Medulla oblongata (tissue), 1 donor: ENCODE measurements at regions not wholly inside any gene's neighbourhood (a gene's known extent, or its start where the extent isn't known, plus 50 kb on each side); places are given as distances from the start of the nearest gene placed in this dataset.
"Not testable (repeated sequence)": the region's sequence is repeated elsewhere in the genome, so short reads cannot be mapped to it uniquely, and the experiment has no call there.

Experiments
- DNase-seq: peaks from one replicate; pipeline ENCODE4 v3.0.0-alpha.2; 2015; ENCODE audit errors: extremely low spot score

DNA sequence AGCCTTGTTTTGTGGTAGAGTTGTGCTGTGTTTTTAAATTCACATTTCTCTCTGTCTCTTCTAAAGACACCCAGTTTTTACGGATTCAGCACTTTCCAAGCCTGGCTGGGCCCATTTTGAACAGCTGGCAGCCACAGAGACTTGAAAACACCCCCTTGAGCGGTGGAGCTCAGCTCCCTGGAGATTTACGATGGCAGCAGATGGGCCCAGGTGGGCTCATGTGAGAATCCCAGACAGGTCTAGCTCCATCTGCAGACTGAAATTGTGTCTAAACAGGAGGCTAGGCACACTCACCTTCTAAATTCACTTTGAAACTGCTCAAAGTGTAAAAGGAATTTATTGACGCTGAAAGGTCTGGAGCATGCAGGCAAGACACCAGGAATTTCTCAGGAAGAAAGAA, 232.0 kb upstream of the HES1 start:
- DNase-seq, result no peak

DNA sequence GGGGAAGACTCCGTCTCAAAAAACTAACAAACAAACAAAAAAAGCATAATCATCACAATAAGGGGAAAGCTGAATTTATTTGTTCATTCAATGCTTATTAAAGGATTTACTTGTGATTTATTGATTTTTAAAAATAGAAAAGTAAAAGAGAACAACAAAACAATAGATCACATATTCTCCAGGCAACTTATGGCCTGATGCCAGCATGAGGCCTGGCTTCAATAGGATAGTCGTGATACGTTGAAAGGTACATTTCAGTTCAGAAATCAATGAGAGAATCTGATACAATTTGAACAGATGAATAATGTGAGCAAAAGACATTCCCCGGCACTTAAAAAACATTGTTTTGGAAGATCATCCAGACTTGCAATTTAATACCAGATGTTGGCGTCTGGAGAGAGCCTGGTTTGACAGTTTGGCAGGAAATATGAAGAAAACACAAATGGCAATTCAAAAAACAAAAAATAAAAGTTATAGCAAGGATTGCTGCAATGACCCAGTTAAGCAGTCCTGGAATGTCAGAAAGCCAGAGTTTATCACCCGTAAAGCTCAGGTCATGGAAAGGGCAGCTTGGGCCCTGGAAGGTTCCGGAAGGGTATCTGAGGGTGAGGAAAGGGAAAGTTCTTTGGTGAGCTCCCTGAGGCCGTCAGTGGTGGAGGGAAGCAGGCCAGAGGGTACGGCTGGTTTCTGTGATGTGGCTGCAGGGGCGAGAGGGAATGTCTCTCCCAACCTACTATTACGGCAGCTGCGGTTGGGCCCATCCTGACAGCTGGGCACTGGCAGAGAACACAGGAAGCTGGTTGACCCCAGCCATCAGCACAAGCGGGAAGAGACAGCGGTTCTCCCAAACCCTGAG, 230.2 kb upstream of the HES1 start:
- no peak for DNase-seq

DNA sequence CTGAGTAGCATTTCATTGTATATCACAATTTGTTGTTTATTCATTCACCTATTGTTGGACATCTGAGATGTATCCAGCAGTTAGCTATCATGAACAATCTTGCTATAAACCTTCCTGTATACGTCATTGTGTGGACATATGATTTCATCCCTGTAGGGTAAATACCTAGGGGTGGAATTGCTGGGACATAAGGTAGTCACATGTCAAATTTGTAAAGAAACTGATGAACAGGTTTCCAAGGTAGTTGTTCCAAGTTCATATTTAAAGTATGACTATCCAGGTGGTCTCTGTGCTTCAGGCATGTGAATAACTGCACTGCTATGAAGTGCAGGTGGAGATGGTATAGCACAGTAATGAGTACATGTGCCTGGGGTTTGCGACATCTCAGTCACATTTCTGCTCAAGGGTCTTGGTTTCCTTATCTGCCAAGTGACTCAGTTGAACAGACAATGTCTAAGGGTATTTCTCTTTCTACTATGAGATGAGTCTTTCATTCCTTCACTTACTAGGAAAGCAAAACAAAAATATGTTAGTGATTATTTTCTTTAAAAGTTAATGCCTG, 229.0 kb upstream of the HES1 start:
- no peak for DNase-seq

DNA sequence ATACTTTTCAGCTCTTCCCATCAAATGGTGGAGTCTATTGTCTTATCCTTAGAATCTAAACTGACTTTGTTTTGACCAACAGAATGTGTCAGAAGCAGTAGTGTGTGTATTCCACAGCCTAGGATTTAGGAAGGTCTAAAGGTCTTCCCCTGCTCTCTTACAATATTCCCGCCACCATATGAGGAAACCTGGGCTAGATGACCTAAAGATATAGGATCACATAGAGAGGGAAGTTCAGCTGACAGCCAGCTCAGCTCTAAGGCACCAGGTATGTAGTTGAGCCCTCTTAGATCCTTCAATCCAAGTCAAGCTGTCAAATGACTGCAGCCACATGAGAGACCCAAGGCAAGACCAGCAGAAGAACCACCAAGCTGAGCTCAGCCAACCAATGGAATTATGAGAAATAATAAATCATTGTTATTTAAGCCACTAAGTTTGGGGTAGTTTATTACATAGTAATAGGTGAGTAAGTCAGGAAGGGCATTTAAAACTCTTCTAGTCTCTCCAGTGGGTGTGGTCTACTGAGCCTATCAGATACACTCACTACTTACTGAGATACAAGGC, 227.7 kb upstream of the HES1 start:
- DNase-seq, result no peak

DNA sequence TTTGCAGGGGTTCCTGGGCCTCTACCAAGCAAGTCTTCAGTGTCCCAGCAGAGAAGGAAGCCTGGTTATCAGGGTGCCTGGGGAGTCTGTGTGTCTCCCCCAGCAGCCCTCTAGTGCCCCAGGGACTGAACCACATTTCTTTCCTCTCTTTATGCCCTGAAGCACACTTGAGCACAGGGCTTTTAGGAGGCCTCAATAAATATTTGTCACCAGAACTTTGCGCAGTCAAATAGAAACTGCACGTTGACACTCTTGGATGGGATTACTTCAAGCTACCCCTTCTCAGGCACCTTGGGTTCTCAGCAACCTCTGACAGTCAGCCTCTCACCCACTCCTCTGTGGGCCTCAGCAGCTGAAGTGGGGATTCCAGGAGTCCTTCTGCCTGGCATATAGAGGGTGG, 226.6 kb upstream of the HES1 start:
- DNase-seq, result no peak

DNA sequence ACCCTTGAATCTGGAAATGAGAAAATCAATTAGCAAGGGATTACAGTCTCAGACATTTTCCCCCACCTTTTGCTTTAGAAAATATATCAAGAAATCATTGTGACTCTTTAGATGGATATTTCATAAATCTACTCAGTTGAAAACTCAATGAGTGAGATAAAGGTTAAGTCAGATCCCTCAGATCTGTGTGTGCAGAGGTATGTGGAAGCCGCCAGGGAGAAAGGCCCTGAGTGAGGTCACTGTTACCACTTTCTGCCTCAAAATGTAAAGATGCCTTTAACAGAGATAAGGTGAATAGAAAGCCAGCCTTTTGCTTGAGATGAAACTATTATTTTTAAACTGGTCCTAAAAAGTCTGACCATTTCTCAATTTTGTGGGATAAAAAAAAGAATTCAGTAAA, 225.6 kb upstream of the HES1 start:
- no peak for DNase-seq

DNA sequence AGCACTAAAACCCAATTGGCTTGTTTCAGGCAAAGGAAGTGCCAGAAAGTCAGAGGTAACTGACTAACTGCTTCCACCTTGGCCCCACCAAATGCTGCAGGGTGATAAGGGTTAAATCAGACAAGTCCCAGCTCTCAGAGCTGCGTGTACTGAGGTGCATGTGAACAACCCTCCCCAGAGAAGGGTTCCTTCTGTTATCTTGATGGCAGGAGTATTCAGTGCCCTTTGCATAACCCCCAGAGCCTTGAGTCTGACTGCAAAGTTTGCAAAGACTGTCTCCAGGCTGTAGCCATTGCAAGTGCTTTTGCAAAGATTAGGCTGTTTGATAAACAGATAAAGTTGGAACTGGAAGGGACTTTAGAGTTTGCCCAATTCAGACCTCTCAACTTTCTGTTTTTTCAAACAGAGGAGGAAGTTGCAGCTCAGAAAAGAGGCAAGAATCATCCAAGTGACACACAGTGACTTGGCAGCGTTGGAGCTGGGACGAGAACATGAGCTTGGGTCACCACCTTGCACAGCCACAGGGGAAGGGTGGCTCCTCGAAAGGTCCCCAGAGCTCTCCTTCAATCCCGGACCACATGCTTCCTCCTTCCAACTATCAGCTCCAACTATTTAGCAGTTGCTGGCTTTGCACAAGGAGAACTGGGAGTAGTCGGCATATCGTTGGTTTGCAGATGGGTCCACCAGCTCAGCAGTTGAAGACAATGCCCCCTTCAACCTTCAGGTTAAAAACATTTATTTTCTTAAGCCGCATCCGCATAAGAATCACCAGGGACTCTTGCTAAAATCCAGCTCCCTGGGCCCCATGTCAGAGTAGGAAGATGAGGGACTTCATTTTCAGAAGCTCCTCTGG, 224.8 kb upstream of the HES1 start:
- DNase-seq, result no peak

DNA sequence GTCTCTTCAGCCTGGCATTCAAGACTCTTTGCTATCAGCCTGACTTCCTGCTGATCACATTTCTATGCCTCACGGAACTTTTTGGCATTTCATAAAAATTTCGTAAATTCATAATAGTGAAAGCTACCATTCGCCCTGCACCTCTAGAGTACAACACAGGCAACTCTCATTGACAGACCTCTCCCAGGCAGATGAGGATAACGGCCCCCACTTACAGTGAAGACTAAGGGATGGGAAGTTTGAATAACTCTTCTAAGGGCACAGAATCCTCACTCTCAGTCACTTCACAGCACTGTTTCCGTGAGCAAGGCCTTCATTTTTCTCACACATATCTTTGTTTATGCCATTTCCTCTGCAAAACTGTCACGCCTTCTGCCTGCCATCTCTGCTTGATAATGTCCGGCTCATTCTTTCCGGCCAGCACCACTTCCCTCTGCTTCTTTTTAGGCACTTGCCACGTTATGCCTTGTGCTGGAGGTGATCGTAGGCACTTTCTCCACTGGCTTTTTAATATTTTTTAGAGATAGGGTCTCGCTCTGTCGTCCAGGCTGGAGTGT, 224.1 kb upstream of the HES1 start:
- no peak for DNase-seq

DNA sequence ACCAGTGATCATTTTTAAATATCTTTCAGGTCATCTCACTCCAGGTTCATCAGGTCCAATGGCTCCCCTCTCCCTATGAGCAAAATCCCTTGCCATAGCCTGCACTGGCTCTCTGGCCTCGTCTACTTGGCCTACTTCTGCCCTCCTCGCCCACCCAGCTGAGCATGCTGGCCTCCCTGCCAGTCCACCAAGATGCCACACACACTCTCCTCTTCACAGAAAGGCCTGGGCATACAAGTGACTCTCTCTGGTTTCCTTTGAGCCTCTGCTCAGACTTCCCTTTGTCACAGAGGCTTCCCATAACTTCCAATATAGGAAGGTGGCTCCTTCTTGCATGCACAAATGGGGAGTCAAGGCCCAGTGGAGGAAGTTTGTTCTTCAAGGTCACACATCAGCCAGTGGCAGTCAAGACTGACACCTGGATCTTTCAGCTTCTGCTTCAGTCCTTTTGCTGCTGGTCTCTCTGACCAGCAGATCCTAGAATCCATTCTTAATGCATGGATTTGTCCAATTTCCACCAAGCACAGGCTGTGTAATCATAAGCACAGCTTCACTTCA, 223.2 kb upstream of the HES1 start:
- DNase-seq, result no peak

DNA sequence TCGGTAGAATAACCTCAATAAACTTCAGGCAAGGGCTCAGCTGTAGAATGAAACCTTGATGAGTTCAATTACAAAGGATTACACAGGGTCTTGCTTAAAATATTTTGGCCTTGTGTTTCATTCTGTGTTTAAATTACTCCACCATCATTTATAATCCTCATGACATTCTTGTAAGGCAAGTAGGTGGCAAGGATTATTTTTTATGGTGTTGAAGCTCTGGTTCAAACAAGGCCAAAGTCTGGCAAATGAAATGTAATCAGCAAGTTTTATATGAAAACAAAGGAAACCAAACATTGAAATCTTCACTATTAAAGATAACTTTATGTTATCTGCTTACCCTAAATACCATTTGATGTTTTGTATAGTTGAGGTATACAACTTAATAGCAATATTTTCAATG, 221.3 kb upstream of the HES1 start:
- no peak for DNase-seq

DNA sequence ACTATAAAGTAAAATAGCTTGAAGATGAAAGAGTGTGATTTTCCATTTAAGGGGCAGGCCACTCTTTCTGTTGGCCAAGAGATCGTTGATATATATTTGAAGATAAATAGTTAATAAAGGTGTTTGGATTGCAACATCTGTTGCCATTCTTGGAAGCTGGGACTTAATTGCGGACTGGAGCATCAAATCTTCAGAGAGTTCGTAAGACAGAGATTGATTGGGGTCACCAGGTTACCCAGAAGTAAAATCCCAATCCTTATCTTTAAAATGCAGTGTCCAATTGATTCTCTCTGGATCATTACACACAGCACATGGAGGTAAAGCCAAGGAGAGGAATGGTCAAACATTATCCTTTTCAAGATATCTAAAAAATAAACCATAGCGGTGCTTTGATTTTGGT, 220.8 kb upstream of the HES1 start:
- DNase-seq, result no peak

DNA sequence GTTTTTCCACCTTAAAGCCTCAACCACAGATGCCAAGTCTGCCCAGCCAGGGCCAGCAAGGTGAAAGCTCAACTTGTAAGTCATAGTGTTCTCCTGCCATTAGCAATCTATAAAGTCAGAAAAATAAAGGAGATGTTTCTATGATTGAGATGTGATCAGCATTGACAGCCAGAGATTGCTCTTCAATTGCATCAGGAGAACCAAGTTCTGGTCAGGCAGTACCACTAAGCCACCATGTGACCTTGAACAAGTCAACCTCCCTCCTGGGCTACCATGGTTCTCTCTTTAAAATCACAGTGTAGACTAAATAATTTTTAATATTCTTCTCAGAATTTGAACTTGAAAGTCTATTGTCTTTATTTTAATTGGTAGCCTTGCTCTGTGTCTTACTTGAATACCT, 220.3 kb upstream of the HES1 start:
- DNase-seq, result no peak

DNA sequence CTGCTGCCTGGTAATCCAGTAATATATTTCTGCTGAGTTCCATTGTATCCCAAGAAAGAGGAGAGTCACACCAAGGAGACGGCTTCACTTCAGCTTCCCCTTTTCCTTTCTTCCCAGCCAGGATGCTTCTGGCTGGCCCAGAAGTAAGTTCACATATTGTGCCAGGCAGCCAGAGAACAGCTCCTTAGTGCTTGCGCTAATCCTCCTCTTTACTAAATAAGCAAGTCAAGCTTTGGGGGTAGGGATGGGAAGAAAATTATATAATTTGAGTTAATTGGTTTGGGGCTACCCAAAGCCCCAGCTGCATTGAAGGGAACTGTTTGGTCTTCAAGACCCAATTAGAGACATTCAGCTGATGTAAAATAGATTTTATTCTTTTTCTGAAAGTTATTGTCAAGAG, 218.8 kb upstream of the HES1 start:
- DNase-seq, result peak; percentile 51

DNA sequence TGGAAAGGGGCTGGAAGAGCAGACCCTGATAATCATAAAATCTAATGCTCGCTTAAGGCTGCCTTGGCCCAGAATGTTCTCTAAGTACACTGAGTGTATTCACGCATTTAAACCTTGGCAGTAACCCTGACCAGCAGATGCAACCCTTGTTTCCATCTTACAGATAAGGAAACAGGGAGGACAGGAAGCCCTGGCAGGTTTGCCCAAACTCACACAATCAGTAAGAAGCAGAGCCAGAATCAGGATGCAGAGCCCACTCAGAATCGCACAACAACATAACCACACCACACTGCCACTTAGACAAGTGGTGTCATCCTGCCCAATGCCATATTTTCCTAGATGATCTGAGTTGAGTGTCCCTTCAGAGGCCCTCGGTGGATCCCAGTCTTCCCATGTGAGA, 214.5 kb upstream of the HES1 start:
- DNase-seq, result no peak

DNA sequence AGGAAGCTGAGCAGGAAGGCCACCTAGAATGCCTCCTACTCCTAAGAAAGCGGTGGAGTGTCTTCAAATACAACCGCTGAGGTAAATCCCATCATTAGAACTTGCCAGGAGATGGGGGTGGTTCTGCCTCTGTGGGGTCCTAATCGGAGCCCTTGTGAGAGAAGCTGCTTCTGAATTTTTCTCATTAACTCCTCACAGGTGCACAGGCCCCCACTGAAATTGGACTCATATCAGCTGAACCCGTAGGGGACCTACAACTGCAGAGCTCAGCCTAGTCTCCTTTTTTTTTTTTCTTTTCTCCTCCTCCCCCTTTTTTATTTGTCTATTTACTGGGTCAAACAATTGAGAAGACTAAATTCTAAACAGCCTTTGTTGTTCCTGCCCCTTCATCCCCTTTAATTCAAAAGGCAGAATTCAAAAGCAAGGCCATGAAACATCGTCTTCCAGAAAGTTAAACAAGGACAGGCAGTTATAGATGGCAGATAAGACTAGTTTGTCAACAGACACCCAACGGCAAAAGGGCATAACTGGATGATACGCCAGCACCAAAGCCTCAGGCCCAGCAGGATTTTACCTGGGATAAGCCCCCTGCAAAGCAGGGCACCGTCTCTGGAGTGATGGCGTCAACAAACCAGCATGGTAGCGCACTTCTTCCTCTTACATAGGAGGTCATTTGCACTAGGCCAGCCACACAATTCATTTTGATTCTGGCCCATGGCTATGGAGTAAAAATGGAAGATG, 213.7 kb upstream of the HES1 start:
- DNase-seq, result no peak

DNA sequence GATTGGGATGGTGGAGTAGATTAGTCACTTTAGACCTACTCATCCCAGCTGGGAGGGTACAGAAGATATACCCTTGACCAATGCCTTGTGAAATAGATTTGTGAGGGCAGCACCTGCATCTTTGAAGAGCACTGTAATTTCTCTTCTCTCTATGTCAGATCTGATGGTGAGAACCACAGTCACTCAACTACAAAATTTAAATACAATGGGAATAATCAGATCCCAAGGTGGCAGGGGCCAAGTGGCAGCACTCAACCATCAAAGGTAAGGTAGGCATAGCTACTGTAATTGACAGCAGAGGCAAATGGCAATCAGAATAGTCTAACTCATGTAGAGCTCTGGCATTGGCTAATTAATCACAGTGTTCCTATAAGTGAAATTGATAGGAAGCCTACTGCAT, 212.0 kb upstream of the HES1 start:
- not testable (repeated sequence) for DNase-seq

DNA sequence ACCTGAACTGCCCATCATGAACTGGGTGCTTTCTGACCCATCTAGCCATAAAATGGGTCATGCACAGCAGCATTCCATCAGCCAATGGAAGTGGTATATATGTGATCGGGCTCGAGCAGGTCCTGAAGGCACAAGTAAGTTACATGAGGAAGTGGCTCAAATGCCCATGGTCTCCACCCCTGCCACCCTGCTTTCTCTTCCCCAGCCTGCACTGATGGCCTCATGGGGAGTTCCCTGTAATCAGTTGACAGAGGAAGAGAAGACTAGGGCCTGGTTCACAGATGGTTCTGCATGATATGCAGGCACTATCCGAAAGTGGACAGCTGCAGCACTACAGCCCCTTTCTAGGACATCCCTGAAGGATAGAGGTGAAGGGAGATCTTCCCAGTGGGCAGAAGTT, 209.9 kb upstream of the HES1 start:
- peak; percentile 22 for DNase-seq

DNA sequence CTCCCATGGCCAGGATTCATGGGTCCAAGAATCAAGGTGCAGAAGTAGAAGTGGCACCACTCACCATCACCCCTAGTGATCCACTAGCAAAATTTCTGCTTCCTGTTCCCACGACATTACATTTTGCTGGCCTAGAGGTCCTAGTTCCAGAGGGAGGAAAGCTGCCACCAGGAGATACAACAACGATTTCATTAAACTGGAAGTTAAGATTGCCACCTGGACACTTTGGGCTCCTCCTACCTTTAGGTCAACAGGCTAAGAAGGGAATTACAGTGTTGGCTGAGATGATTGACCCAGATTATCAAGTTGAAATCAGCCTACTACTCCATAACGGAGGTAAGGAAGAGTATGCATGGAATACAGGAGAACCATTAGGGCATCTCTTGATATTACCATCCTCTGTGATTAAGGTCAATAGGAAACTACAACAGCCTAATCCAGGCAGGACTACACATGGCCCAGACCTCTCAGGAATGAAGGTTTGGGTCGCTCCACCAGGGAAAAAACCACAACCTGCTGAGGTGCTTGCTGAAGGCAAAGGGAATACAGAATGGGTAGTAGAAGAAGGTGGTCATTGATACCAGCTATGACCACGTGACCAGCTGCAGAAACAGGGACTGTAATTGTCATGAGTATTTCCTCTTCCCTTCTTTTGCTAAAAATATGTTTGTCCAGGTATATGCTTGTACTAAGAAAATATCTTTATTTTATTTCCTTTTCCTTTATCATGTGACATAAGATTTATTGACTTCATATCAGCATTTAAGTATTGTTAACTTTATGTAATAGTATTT, 208.3 kb upstream of the HES1 start:
- not testable (repeated sequence) for DNase-seq

DNA sequence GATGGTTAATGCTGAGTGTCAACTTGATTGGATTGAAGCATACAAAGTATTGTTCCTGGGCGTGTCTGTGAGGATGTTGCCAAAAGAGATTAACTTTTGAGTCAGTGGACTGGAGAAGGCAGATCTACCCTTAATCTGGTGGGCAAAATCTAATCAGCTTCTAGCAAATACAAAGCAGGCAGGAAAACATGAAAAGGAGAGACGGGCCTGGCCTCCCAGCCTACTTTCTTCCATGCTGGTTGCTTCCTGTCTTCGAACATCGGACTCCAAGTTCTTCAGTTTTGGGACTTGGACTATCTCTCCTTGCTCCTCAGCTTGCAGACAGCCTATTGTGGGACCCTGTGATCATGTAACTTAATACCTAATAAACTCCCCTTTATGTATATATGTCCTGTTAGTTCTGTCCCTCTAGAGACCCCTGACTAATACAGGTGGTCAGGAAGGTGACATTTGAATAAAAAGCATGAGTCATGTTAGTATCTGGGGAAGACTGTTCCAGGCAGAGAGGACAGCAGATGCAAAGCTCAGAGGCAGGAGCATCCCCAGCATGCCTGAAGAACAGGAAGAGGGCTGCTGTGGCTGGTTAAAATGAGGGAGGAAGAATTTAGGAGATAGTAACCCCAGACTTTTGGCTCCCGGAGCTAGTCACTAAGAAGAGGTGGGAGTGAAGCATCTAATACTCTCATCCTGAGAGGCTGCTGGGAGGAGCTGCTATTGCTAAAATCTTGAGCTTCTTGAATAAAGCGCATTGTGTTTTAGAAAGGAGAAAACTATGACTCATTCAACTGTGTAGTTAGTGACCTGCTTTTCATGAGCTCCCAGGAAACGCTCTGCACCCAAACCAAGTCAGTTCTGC, 207.4 kb upstream of the HES1 start:
- peak; percentile 21 for DNase-seq
